GM12873 (cell line): ENCODE measurements at regions not wholly inside any gene's neighbourhood (a gene's known extent, or its start where the extent isn't known, plus 50 kb on each side); places are given as distances from the start of the nearest gene placed in this dataset.

Experiments
- TF ChIP-seq, protein P1 (sequence below): IDR thresholded peaks from 2 replicates; pipeline ENCODE4 v1.5.1; 2012; ENCODE audit warnings: low read depth, mild to moderate bottlenecking, moderate library complexity, low read length, control low read depth; ENCODE audit not compliant: insufficient read depth; ENCODE audit errors: missing control alignments

DNA sequence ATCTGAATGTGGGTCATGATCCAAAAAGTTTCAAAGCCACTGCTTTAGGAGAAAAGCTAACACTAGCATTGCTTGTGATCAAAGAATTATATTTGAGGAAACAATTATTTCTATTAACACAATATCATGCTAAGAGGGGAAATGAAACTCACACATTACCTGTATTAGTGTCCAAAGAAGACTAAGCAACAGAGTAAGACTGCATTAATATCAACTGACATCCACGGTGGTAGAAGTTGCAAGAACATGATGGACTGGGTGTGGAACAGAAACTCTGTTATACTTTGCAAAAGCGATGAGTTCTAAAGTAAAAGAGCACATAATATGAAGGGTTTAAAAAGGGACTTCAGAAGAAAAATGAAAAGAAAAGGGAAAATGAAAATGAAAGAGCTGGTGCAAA is 648.3 kb upstream of the NECTIN3 start:
- TF ChIP-seq, protein P1, sequence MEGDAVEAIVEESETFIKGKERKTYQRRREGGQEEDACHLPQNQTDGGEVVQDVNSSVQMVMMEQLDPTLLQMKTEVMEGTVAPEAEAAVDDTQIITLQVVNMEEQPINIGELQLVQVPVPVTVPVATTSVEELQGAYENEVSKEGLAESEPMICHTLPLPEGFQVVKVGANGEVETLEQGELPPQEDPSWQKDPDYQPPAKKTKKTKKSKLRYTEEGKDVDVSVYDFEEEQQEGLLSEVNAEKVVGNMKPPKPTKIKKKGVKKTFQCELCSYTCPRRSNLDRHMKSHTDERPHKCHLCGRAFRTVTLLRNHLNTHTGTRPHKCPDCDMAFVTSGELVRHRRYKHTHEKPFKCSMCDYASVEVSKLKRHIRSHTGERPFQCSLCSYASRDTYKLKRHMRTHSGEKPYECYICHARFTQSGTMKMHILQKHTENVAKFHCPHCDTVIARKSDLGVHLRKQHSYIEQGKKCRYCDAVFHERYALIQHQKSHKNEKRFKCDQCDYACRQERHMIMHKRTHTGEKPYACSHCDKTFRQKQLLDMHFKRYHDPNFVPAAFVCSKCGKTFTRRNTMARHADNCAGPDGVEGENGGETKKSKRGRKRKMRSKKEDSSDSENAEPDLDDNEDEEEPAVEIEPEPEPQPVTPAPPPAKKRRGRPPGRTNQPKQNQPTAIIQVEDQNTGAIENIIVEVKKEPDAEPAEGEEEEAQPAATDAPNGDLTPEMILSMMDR, result no peak

DNA sequence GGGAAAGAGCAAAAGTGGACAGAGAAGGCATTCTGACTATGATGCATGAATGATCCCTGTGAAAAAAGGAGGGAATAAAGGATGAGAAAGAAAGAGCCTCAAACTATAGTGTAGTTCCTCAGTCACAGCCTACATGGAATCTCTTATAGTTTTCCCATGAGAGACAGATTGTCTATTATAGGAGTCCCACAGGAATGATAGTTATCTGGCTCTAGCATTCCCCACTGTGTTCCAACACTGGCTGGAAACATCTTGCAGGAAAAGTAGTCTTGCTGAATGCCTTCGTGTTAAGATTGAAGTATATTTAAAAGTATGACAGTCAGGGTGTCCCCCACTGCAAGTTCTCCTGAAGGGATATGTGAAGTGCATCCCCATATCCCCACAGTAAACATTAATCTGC is 641.5 kb upstream of the NECTIN3 start:
- TF ChIP-seq, protein P1, result no peak

DNA sequence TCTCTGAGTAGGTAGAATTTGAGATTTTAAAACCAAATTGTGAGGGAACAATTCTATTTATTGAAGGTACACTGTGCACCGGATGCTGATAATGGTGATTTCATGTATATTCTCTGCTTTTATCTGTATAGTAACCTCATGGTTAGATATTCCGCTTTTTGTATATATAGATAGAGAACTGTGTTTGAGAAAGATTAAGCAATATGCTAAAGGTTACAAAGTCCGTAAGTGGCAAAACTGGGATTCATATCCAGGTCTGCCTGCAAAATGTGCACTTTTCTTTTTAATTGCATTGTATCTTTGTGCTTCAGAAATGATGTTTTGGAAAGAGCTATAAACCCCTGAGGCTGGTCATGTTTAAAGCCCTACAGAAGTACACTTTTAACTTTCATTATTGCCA is 635.4 kb upstream of the NECTIN3 start:
- TF ChIP-seq, protein P1, result no peak

DNA sequence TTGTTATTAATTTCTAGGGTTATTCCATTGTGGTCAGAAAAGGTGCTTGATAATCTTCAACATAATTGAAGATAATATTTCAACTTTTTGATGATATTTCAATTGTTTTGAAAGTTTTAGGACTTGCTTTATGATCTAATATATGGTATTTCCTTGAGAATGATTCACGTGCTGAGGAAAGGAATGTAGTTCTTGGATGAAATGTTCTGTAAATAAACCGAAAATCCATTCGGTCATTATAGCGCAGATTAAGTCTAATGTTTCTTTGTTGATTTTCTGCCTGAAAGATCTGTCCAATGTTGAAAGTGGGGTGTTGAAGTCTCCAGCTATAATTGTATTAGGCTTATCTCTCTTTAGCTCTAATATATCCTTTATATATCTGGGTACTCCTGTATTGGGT is 617.5 kb upstream of the NECTIN3 start:
- TF ChIP-seq, protein P1, result no peak

DNA sequence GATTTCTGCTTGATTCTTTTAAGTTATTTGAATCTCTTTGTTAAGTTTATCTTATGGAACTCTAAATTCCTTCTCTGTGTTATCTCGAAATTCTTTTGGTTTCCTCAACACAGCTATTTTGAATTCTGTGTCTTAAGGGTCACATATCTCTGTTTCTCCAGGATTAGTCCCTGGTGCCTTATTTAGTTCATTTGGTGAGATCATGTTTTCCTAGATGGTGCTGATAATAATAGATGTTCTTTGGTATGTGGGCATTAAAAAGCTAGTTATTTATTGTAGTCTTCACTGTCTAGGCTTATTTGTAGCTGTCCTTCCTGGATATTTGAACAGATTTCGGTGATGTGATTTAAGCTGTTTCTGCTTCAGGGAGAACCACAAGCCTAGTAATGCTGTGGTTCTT is 615.6 kb upstream of the NECTIN3 start:
- TF ChIP-seq, protein P1, result no peak

DNA sequence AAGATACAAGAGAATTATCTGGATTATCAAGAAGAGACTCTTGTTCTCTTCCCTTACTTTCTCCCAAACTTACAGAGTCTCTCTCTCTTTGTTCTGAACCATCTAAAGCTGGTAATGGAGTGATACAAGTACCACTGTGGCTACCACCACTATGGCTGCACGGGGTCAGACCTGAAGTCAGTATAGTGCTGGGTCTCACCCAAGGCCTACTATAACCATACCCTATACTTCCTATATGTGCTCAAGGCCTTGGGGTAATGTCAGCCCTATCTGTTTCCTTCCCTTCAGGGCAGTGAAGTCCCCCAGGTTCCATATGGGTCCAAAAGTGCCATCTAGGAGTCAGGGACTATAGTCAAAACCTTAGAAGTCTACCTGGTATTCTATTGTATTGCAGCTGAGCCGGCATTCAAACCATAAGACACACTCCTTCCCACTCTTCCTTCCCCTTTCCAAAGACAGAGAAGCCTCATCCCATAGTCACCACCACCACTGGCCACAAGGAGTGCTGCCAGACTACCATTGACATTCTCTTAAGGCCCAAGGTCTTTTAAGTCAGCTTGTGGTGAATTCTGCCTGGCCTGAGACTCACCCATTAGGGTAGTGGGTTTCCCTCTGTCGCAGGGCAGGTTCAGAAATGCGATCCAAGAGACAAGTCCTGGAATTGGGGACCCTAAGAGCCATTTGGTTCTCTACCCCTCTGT is 615.0 kb upstream of the NECTIN3 start:
- TF ChIP-seq, protein P1, result no peak

DNA sequence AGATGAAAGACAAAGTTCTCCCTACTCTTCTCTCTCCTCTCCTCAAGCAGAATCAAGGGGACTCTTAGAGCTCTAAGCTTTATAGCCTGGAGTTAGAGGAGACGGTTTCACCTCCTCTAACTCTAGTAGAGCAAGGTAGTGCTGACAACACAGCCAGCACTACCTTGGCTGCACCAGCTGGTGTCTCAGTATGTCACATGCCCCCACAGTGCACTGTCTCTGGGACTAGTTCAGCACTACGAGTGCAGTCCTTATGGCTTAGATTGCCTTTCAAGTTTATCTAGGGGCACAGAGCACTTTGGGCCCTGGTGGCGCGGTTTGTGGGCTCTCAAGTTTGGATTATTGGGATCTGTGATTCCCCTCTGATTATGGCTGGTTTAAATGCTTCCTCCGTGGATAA is 614.1 kb upstream of the NECTIN3 start:
- TF ChIP-seq, protein P1, result no peak
